AG04449 (cell line): ENCODE measurements at regions not wholly inside any gene's neighbourhood (a gene's known extent, or its start where the extent isn't known, plus 50 kb on each side); places are given as distances from the start of the nearest gene placed in this dataset.
"Not testable (repeated sequence)": the region's sequence is repeated elsewhere in the genome, so short reads cannot be mapped to it uniquely, and the experiment has no call there.

Source experiments
- CTCF ChIA-PET: fragments of 350-600 bp; formaldehyde crosslinking; extraction: SDS; loops from one replicate; lab custom pipeline; 2021; ENCODE audit warnings: antibody characterized with exemption; lab: Yijun Ruan, JAX
- POLR2A ChIA-PET: fragments of 400-600, 350-600 bp; formaldehyde crosslinking; extraction: SDS; loops from one replicate; lab custom pipeline; 2020; ENCODE audit warnings: antibody characterized with exemption, inconsistent platforms; lab: Yijun Ruan, JAX
- DNase-seq: peaks from one replicate; pipeline ENCODE4 v3.0.0-alpha.2; 2010; ENCODE audit warnings: low read depth, low spot score
- H3K4me3 ChIP-seq: 2 replicates; pipeline ENCODE4 v1.5.1; 2011; ENCODE audit warnings: low read depth, mild to moderate bottlenecking, control low read depth, low read length
- TF ChIP-seq, protein P1 (sequence below): IDR thresholded peaks from one replicate; pipeline ENCODE4 v1.5.1; 2011; ENCODE audit warnings: mild to moderate bottlenecking, moderate library complexity, low read length, control low read depth, inconsistent platforms; ENCODE audit not compliant: insufficient read depth; ENCODE audit errors: missing control alignments

DNA sequence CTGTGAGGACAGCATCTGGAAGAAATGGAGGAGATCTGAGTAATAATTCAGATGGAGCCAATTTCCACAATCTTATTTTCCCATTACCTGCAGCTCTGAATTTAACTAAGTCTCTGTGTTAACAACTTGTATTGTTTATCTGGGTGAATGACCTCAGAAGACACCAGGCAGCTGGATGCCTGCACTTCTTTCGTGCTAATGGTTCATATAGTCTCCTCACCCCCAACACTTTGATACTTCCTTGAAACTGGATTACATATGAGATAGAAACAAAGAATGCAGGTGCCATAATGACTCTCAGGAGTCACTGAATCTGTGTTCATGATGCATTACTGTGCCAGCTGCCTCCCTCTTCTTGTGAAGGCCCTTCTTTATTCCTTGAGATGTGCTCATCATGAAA lies 125.6 kb upstream of the VPREB1 start:
- no peak overlapping the region for H3K4me3 ChIP-seq
- ChIA-PET CTCF (interaction anchor here (1.0 kb wide), 1 partner anchor 8 kb away, joined by 4 read pairs; no protein-coding TSS in a partner anchor), POLR2A (no interaction called here)
- TF ChIP-seq, protein P1, sequence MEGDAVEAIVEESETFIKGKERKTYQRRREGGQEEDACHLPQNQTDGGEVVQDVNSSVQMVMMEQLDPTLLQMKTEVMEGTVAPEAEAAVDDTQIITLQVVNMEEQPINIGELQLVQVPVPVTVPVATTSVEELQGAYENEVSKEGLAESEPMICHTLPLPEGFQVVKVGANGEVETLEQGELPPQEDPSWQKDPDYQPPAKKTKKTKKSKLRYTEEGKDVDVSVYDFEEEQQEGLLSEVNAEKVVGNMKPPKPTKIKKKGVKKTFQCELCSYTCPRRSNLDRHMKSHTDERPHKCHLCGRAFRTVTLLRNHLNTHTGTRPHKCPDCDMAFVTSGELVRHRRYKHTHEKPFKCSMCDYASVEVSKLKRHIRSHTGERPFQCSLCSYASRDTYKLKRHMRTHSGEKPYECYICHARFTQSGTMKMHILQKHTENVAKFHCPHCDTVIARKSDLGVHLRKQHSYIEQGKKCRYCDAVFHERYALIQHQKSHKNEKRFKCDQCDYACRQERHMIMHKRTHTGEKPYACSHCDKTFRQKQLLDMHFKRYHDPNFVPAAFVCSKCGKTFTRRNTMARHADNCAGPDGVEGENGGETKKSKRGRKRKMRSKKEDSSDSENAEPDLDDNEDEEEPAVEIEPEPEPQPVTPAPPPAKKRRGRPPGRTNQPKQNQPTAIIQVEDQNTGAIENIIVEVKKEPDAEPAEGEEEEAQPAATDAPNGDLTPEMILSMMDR, result no peak
- DNase-seq, result no peak

DNA sequence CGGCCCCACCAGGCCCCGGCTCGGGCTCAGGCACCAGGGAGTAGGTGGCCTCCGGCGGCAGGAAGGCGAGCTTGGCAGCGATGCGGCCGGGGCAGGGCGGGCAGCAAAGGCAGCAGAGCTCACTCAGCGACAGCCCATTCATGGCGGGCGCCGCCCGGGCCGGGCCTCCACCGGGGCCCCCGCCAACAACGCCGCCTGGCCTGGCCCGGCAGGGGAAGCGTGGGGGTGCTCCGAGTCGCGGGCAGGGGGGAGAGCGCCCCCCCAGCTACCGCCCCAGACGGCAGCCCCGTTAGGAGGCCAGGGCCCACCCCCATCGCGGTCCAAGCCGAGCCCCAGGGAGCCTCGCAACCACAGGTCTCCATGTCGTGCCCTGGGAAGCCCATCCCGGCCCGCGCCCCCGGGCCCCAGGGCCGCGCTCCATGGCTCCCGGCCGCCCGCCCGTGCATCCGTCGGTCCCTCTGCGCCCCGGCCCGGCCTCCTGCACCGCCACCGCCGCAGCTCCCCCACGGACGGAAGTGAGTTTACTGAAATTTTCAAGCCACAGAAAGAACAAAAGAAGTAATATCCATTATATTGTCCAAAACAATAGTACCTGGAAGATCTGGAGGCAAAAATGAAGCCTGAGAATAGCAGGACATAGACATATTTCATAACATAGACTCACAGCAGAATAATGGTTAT lies 126.6 kb upstream of the VPREB1 start:
- H3K4me3 ChIP-seq, CTCF ChIA-PET, POLR2A ChIA-PET, DNase-seq: not testable (repeated sequence)

DNA sequence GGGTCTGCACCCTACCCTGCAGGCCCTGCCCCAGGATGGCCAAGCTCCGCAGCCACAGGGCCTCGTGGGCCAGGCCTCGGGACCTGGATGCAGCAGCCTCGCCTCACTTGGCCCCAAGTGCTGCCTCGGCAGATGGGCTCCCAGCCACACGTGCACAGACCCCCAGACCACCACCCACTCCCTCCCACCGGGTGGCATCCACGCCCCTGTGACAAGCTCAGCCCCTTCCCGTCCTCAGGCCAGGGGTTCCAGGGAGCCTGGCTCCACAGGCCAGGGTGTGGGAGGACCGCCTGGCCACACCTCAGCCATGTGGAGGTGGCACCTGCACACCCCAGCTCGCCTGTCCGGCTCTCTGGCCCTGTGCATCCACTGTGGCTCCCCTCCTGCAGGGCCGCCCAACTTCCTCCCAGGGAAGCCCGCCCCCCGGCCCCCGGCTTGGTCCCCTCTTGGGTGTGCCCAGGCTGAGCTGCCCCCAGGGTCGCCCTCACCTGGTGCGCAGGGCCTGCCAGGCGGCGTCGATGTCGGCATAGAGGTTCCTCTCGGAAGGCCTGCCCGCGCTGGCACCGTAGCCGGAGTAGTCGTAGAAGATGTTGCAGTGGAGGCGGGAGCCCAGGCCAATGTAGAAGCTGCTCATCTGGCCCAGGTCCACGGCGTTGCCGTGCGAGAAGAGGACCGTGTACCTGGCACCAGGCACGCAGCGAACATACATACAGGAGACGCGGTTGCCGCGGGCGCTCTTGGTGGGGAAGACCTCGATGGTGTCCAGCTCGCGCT lies 127.4 kb upstream of the VPREB1 start:
- H3K4me3 ChIP-seq, POLR2A ChIA-PET, CTCF ChIA-PET, DNase-seq: not testable (repeated sequence)

DNA sequence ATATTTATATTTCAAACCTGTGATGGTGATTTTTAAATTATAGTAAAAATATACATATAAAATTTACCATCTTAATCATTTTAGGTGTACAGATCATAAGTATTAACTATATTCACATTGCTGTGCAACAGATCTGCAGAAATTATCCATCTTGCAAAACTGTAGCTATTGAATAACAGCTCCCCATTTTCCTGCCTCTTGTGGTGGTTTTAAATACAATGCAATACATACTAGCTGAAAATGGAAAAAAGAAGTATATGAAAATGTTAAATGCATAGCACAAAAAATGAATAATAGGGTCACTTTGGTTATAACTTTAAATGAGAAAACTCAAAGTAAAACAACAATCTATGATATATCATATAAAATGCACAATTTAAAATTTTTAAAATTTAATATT lies 130.9 kb upstream of the VPREB1 start:
- TF ChIP-seq, protein P1, result no peak
- no peak overlapping the region for H3K4me3 ChIP-seq
- no peak for DNase-seq
- POLR2A ChIA-PET, result no interaction called here
- CTCF ChIA-PET, result interaction anchor here (1.2 kb wide), 1 partner anchor 14 kb away, joined by 3 read pairs; no protein-coding TSS in a partner anchor

DNA sequence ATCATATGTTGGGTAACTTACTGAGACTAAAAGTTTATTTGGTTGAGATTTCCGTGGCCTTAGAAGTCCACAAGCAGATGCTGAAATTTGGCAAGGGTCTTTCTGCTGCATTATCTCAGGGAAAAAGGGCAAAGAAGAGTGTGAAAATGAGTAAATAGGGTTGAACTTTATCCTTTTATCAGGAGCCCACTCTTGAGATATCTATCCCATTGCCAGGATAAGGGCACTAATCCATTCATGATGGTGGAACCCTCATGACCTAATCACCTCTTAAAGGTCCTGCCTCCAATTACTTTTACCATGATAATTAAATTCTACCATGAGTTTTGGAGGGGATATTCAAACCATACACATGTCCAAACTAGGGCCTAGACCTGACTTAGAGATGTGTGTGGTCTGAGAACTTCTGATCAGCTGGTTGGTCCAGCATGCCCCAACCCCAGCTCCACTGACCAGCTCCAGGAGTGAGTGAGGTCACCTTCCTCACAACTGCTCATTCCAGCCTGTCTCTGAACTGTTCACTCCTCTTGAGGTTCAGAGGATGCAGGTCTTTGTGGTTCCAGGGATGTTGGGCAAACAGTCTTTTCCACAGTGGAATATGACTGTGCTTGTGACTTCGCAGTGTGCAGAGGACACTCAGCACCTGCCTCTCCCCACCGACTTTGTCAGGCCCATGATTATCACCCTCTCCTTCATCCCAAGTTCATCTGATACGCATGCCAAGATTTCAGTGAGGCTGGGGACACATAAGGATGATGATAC lies 130.1 kb upstream of the TOP3B start:
- POLR2A ChIA-PET, result no interaction called here

DNA sequence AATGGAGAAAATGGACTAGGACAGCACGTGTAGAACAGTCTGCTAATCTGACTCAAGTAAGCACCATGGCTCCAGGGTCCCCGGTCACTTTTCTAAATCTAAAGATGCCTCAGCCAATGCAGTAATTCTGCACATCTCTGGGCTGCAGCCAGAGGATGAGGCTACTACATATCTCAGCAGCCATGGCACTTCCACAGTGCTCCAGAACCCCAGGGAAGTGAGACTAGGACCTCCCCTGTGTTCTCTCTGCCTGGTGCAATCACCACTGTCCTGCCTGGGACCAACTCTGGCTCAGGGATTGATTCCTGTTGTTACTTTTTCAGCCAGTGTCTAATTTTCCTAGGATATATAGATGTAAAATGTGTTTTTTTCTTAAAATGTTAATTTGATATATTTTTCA lies 129.4 kb upstream of the TOP3B start:
- CTCF ChIA-PET, result interaction anchor here (1.2 to 2.2 kb wide), 3 partner anchors 13 to 65 kb away, joined by 3 to 9 read pairs (median 4); no protein-coding TSS in a partner anchor

More for the DNA sequence above, 130.1 kb upstream of the TOP3B start:
- CTCF ChIA-PET, result interaction anchor here (1.2 kb wide), 1 partner anchor 13 kb away, joined by 3 read pairs; no protein-coding TSS in a partner anchor
- no peak overlapping the region for H3K4me3 ChIP-seq
- no peak for DNase-seq
- TF ChIP-seq, protein P1, result no peak

More for the DNA sequence above, 129.4 kb upstream of the TOP3B start:
- POLR2A ChIA-PET, result no interaction called here
- DNase-seq, result no peak
- TF ChIP-seq, protein P1, result no peak
- H3K4me3 ChIP-seq, result no peak overlapping the region
